Prostate gland (tissue), 2 donors: ENCODE measurements at regions not wholly inside any gene's neighbourhood (a gene's known extent, or its start where the extent isn't known, plus 50 kb on each side); places are given as distances from the start of the nearest gene placed in this dataset.
"Not testable (repeated sequence)": the region's sequence is repeated elsewhere in the genome, so short reads cannot be mapped to it uniquely, and the experiment has no call there.

Source experiments
- DNase-seq: peaks from one replicate; pipeline ENCODE4 v3.0.0-alpha.2; 2019; ENCODE audit warnings: low spot score
- H3K27ac ChIP-seq, 2 donors: fragments of 200-600 bp; sonication (generic); 2 replicates each; pipeline ENCODE4 v1.5.1; 2017 to 2019
- H3K27me3 ChIP-seq: fragments of 200-600 bp; sonication (generic); replicated peaks from 2 replicates; pipeline ENCODE4 v1.5.1; 2019; ENCODE audit not compliant: insufficient read depth
- H3K36me3 ChIP-seq, 2 donors: fragments of 200-600 bp; sonication (generic); 1 replicate in 1 of 2; 2 replicates in 1 of 2; pipeline versions ENCODE4 v1.5.1 to v1.8.1; 2017 to 2019
- H3K4me1 ChIP-seq: fragments of 200-600 bp; sonication (generic); replicated peaks from 2 replicates; pipeline ENCODE4 v1.5.1; 2019
- H3K4me3 ChIP-seq, 2 donors: fragments of 200-600 bp; sonication (generic); 2 replicates each; pipeline ENCODE4 v1.5.1; 2017 to 2019
- H3K9me3 ChIP-seq: fragments of 200-600 bp; sonication (generic); 2 replicates; pipeline ENCODE4 v1.5.1; 2017
- POLR2A ChIP-seq: fragments of 450-650 bp; IDR thresholded peaks from one replicate; pipeline ENCODE4 v1.6.1; 2016; ENCODE audit warnings: antibody characterized with exemption, mild to moderate bottlenecking
- POLR2AphosphoS5 ChIP-seq: sonication (generic); formaldehyde crosslinking; IDR thresholded peaks from one replicate; pipeline ENCODE4 v1.6.1; 2017; ENCODE audit warnings: antibody characterized with exemption
- WGBS: methylation state at CpG from one replicate; pipeline ENCODE4 v1.1.5; 2018; 5-methylcytosine and 5-hydroxymethylcytosine counted together
- intact Hi-C: fragments of 100-400 bp; cut with DNase I; formaldehyde crosslinking; loops from one replicate; pipeline ENCODE4 v1.14.2; 2022
- TF ChIP-seq, protein P1 (sequence below), 4 experiments: fragments of 200-600 bp in 2 of 4; fragments of 450-650 bp in 2 of 4; sonication (generic) in 2 of 4; IDR thresholded peaks; 1 replicate in 3 of 4; 2 replicates in 1 of 4; pipeline ENCODE4 v1.5.1; 2016 to 2019; ENCODE audit warnings: antibody characterized with exemption in 4 of 4, mild to moderate bottlenecking in 2 of 4, moderate library complexity in 2 of 4

DNA sequence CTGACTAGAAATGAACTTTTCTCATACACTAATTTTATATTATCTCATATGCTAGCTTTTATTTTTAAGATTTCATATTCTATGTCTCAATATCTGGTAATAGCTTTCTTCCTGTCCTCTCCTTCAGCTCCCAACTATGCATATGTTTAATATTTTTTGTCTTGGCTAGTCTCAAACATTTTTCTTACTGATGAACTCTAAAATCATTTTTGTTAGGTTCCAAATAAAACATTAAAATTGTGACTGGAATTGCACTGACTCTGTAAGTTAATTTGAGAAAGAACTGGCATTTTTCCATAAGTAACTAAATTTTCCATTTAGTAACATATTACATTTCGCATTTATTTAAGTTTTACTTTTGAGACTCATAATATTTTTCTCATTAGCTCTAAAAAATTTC, 368.5 kb upstream of the DPYD start:
- Histone ChIP-seq H3K4me3 (no peak overlapping the region), H3K4me1 (no peaks in the 10 kb centered on the region), H3K27ac (no peak overlapping the region), H3K9me3 (no peaks in the 10 kb centered on the region), H3K36me3 (no peaks in the 10 kb centered on the region), H3K27me3 (no peaks in the 10 kb centered on the region)
- no peak for DNase-seq
- TF ChIP-seq POLR2AphosphoS5 (no peak), POLR2A (no peak)
- TF ChIP-seq, protein P1, sequence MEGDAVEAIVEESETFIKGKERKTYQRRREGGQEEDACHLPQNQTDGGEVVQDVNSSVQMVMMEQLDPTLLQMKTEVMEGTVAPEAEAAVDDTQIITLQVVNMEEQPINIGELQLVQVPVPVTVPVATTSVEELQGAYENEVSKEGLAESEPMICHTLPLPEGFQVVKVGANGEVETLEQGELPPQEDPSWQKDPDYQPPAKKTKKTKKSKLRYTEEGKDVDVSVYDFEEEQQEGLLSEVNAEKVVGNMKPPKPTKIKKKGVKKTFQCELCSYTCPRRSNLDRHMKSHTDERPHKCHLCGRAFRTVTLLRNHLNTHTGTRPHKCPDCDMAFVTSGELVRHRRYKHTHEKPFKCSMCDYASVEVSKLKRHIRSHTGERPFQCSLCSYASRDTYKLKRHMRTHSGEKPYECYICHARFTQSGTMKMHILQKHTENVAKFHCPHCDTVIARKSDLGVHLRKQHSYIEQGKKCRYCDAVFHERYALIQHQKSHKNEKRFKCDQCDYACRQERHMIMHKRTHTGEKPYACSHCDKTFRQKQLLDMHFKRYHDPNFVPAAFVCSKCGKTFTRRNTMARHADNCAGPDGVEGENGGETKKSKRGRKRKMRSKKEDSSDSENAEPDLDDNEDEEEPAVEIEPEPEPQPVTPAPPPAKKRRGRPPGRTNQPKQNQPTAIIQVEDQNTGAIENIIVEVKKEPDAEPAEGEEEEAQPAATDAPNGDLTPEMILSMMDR (IDR thresholded peaks at IDR 0.05), result no peak
- 83% methylated on average over 1 of the region's 1 CpG for WGBS
- intact Hi-C loops, result no loop called here

- no peaks in the 10 kb centered on the region for H3K36me3 ChIP-seq
- no peaks in the 10 kb centered on the region for H3K4me1 ChIP-seq
- no peak overlapping the region for H3K4me3 ChIP-seq
- 77% methylated on average over 2 of the region's 2 CpGs for whole genome bisulfite sequencing
- H3K27ac ChIP-seq, result no peak overlapping the region
- intact Hi-C loops, result no loop called here
- TF ChIP-seq POLR2A (no peak), POLR2AphosphoS5 (no peak)
- TF ChIP-seq, protein P1 (IDR thresholded peaks at IDR 0.05), result no peak
- no peak for DNase-seq
- H3K9me3 ChIP-seq, result no peaks in the 10 kb centered on the region
- no peaks in the 10 kb centered on the region for H3K27me3 ChIP-seq
Measured at GRCh38 chr1:98288494-98288893, 367.7 kb upstream of the DPYD start.

DNA sequence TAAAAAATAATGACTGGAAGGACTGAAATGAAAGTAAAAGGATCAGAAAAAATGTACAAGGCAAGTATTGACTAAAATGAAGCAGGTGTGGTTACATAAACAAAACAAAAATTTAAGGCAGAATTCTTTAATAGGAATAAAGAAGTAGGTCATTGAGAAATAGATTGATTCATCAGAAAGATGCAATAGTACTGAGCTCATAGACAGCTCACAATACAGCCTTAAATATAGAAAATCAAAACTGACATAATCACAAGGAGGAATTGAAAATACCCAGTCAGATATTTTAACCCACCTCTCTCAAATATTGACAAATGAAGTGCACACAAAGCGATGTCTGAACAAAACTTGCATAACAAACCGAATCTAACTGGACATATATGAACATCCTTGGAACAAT, 366.8 kb upstream of the DPYD start:
- H3K27ac ChIP-seq, result no peak overlapping the region
- H3K9me3 ChIP-seq, result no peaks in the 10 kb centered on the region
- no peak for DNase-seq
- no peak overlapping the region for H3K4me3 ChIP-seq
- intact Hi-C loops, result no loop called here
- H3K4me1 ChIP-seq, result no peaks in the 10 kb centered on the region
- no peaks in the 10 kb centered on the region for H3K36me3 ChIP-seq
- WGBS, result 73% methylated on average over 2 of the region's 2 CpGs
- no peaks in the 10 kb centered on the region for H3K27me3 ChIP-seq
- TF ChIP-seq, protein P1 (IDR thresholded peaks at IDR 0.05), result no peak
- no peak for TF ChIP-seq POLR2AphosphoS5
- no peak for TF ChIP-seq POLR2A

GRCh38 chr1:98286656-98287055, 365.8 kb upstream of the DPYD start:
- WGBS, result 56% methylated on average over 1 of the region's 1 CpG
- intact Hi-C loops, result no loop called here
- no peaks in the 10 kb centered on the region for H3K27me3 ChIP-seq
- no peaks in the 10 kb centered on the region for H3K4me1 ChIP-seq
- no peak overlapping the region for H3K27ac ChIP-seq
- no peaks in the 10 kb centered on the region for H3K36me3 ChIP-seq
- TF ChIP-seq POLR2A (no peak), POLR2AphosphoS5 (no peak)
- TF ChIP-seq, protein P1 (IDR thresholded peaks at IDR 0.05), result no peak
- H3K9me3 ChIP-seq, result no peaks in the 10 kb centered on the region
- DNase-seq, result no peak
- H3K4me3 ChIP-seq, result no peak overlapping the region

DNA sequence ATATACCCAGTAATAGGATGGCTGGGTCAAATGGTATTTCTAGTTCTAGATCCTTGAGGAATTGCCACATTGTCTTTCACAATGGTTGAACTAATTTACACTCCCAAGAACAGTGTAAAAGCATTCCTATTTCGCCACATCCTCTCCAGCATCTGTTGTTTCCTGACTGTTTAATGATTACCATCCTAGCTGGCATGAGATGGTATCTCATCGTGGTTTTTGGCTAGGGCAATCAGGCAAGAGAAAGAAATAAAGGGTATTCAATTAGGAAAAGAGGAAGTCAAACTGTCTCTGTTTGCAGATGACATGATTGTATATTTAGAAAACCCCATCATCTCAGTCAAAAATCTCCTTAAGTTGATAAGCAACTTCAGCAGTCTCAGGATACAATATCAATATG, 364.5 kb upstream of the DPYD start:
- 45% methylated on average over 2 of the region's 2 CpGs for WGBS
- H3K27ac ChIP-seq, intact Hi-C loops, H3K36me3 ChIP-seq, H3K9me3 ChIP-seq, H3K27me3 ChIP-seq, DNase-seq, H3K4me1 ChIP-seq, H3K4me3 ChIP-seq: not testable (repeated sequence)
